CD14-positive monocyte (primary cell): ENCODE measurements at regions not wholly inside any gene's neighbourhood (a gene's known extent, or its start where the extent isn't known, plus 50 kb on each side); places are given as distances from the start of the nearest gene placed in this dataset.

Experiments
- DNase-seq, 3 donors: peaks; one replicate each; pipeline ENCODE4 v3.0.0-alpha.2; 2011 to 2022
- H2AFZ ChIP-seq: 2 replicates; pipeline ENCODE4 v1.6.0; 2012; ENCODE audit warnings: mild to moderate bottlenecking, low read depth, low read length, inconsistent platforms; ENCODE audit not compliant: insufficient read depth, poor library complexity, severe bottlenecking
- H3K27ac ChIP-seq, 2 donors: 1 replicate in 1 of 2; 2 replicates in 1 of 2; pipeline ENCODE4 v1.5.1; 2012 to 2013; ENCODE audit warnings: low read length in 2 of 2, control low read depth in 1 of 2, inconsistent platforms in 1 of 2, low read depth in 1 of 2, mild to moderate bottlenecking in 1 of 2
- H3K27me3 ChIP-seq, 2 donors: one replicate each; pipeline versions ENCODE4 v1.6.0 to v1.6.1; 2011 to 2013; ENCODE audit warnings: low read length in 2 of 2; ENCODE audit not compliant: control insufficient read depth in 2 of 2, insufficient read depth in 2 of 2
- H3K36me3 ChIP-seq, 2 donors: replicated peaks in 1 of 2; 1 replicate in 1 of 2; 2 replicates in 1 of 2; pipeline versions ENCODE4 v1.5.1 to v1.6.1; 2012 to 2013; ENCODE audit warnings: low read length in 2 of 2, control low read depth in 1 of 2, inconsistent platforms in 1 of 2, mild to moderate bottlenecking in 1 of 2; ENCODE audit not compliant: insufficient read depth in 2 of 2, control insufficient read depth in 1 of 2
- H3K4me1 ChIP-seq, 2 donors: 1 replicate in 1 of 2; 2 replicates in 1 of 2; pipeline versions ENCODE4 v1.5.1 to v1.6.1; 2012 to 2013; ENCODE audit warnings: low read length in 2 of 2, control low read depth in 1 of 2, inconsistent platforms in 1 of 2, mild to moderate bottlenecking in 1 of 2, moderate library complexity in 1 of 2; ENCODE audit not compliant: insufficient read depth in 2 of 2, control insufficient read depth in 1 of 2
- H3K4me2 ChIP-seq: replicated peaks from 2 replicates; pipeline ENCODE3; 2012; ENCODE audit warnings: low read length, moderate library complexity, mild to moderate bottlenecking; ENCODE audit not compliant: poor library complexity, severe bottlenecking; ENCODE audit errors: extremely low read depth
- H3K4me3 ChIP-seq, 3 experiments: fragments of 200-600 bp in 1 of 3; sonication (generic) in 1 of 3; replicated peaks in 1 of 3; 1 replicate in 2 of 3; 2 replicates in 1 of 3; pipeline ENCODE4 v1.5.1; 2011 to 2013; ENCODE audit warnings: low read length in 3 of 3, mild to moderate bottlenecking in 3 of 3, control low read depth in 2 of 3, low read depth in 2 of 3, inconsistent platforms in 1 of 3, moderate library complexity in 1 of 3
- H3K79me2 ChIP-seq: 2 replicates; pipeline ENCODE4 v1.6.0; 2012; ENCODE audit warnings: mild to moderate bottlenecking, control low read depth, inconsistent platforms, low read length, moderate library complexity; ENCODE audit not compliant: insufficient read depth
- H3K9ac ChIP-seq: 2 replicates; pipeline ENCODE4 v1.6.0; 2017; ENCODE audit warnings: low read length, mild to moderate bottlenecking; ENCODE audit not compliant: insufficient read depth, poor library complexity, severe bottlenecking
- H3K9me3 ChIP-seq, 2 donors: replicated peaks in 1 of 2; 1 replicate in 1 of 2; 2 replicates in 1 of 2; pipeline versions ENCODE4 v1.5.1 to v1.6.1; 2012 to 2013; ENCODE audit warnings: low read length in 2 of 2, control low read depth in 1 of 2; ENCODE audit not compliant: control insufficient read depth in 1 of 2, insufficient read depth in 1 of 2
- H4K20me1 ChIP-seq: 2 replicates; pipeline ENCODE4 v1.6.0; 2012; ENCODE audit warnings: mild to moderate bottlenecking, low read length, control low read depth, moderate library complexity; ENCODE audit not compliant: insufficient read depth
- H3K27ac Mint-ChIP-seq, 7 donors: one replicate each; pipeline ENCODE4 v1.8.0; 2020; ENCODE audit warnings: mild to moderate bottlenecking in 7 of 7, mixed read lengths in 7 of 7, moderate library complexity in 6 of 7, inconsistent platforms in 2 of 7
- H3K27me3 Mint-ChIP-seq, 3 donors: one replicate each; pipeline ENCODE4 v1.8.0; 2021 to 2022; ENCODE audit warnings: low read depth in 3 of 3, mild to moderate bottlenecking in 3 of 3, mixed read lengths in 3 of 3, moderate library complexity in 3 of 3, inconsistent platforms in 1 of 3
- H3K36me3 Mint-ChIP-seq, 2 donors: one replicate each; pipeline ENCODE4 v1.8.0; 2020; ENCODE audit warnings: mixed read lengths in 2 of 2, inconsistent platforms in 1 of 2, mild to moderate bottlenecking in 1 of 2
- H3K4me1 Mint-ChIP-seq: one replicate; pipeline ENCODE4 v1.8.0; 2020; ENCODE audit warnings: mild to moderate bottlenecking, mixed read lengths
- H3K4me3 Mint-ChIP-seq, 2 donors: one replicate each; pipeline ENCODE4 v1.8.0; 2020; ENCODE audit warnings: mild to moderate bottlenecking in 2 of 2, mixed read lengths in 2 of 2, moderate library complexity in 1 of 2
- H3K9me3 Mint-ChIP-seq, 7 donors: one replicate each; pipeline ENCODE4 v1.8.0; 2020 to 2022; ENCODE audit warnings: mixed read lengths in 7 of 7, mild to moderate bottlenecking in 6 of 7, moderate library complexity in 6 of 7, inconsistent platforms in 2 of 7
- CTCF ChIP-seq: fragments of 200-600 bp; IDR thresholded peaks from one replicate; pipeline ENCODE4 v1.8.0; 2022; ENCODE audit warnings: antibody characterized with exemption, mild to moderate bottlenecking
- WGBS: methylation state at CpG from one replicate; pipeline ENCODE4 v1.1.5; 2013; ENCODE audit warnings: missing lambda C conversion rate; ENCODE audit not compliant: insufficient coverage; 5-methylcytosine and 5-hydroxymethylcytosine counted together
- intact Hi-C, 2 donors: fragments of 100-400 bp; cut with micrococcal nuclease; formaldehyde crosslinking; loops; one replicate each; pipeline versions ENCODE4 v1.15.0 to v1.15.1; 2023

- no peaks in the 10 kb centered on the region for H4K20me1 ChIP-seq
- no peak overlapping the region for H3K9ac ChIP-seq
- no peaks in the 10 kb centered on the region for H3K4me1 ChIP-seq
- H3K9me3 ChIP-seq, result no peaks in the 10 kb centered on the region
- H3K36me3 Mint-ChIP-seq, result no peaks in the 10 kb centered on the region
- intact Hi-C loops, result no loop called here
- no peaks in the 10 kb centered on the region for H3K36me3 ChIP-seq
- H3K79me2 ChIP-seq, result no peaks in the 10 kb centered on the region
- H3K27ac ChIP-seq, result no peak overlapping the region
- no peak for TF ChIP-seq CTCF
- no peak overlapping the region for H3K4me2 ChIP-seq
- H3K27me3 ChIP-seq, result no peaks in the 10 kb centered on the region
- no peak overlapping the region for H3K27ac Mint-ChIP-seq
- no peak overlapping the region for H3K4me3 Mint-ChIP-seq
- 88% methylated on average over 1 of the region's 5 CpGs for WGBS
- no peaks in the 10 kb centered on the region for H3K9me3 Mint-ChIP-seq
- no peaks in the 10 kb centered on the region for H3K4me1 Mint-ChIP-seq
- no peak overlapping the region for H3K4me3 ChIP-seq
- peaks cover 0 to 2% (median 2%) of the 10 kb centered on the region in 3 donors for H3K27me3 Mint-ChIP-seq
- no peak overlapping the region for H2AFZ ChIP-seq
- no peak for DNase-seq
These were observed 178.6 kb downstream of the MYCN start for GRCh38 chr2:16118611-16119590.

DNA sequence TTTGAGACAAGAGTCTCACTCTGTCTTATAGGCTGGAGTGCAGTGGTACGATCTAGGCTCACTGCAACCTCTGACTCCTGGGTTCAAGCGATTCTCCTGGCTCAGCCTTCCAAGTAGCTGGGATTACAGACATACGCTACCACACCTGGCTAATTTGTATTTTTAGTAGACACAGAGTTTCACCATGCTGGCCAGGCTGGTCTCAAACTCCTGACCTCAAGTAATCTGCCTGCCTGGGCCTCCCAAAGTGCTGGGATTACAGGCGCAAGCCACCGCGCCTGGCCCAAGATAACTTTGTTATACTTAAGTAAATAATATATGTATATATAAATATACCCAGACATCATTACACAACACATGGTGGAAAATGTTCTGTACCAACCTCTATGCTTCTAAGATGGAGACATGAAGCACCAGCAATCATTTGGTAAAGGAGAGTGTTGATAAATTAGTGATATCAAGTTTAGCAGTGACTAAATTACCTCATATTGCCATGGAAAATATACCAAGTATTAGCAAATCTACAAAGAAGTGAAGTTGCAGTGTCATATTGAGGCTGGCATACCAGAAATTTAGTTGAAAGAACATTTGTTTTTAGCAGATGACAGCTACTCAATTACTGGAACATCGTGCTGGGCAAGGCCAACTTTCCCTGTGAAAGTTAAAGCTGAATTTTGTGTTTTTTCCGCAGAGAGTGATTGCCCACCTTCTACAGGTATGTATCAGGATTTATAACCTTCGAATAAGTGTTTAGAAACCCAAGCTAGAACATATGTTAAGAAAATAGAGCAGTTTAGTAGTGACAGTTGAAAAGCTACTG, 177.7 kb downstream of the MYCN start:
- H3K36me3 ChIP-seq, result no peaks in the 10 kb centered on the region
- Mint-ChIP-seq H3K27ac (no peak overlapping the region), H3K4me3 (no peak overlapping the region), H3K27me3 (peaks cover 0 to 2% (median 2%) of the 10 kb centered on the region in 3 donors), H3K4me1 (no peaks in the 10 kb centered on the region), H3K36me3 (no peaks in the 10 kb centered on the region), H3K9me3 (no peaks in the 10 kb centered on the region)
- no peak for TF ChIP-seq CTCF
- intact Hi-C loops, result no loop called here
- H3K4me1 ChIP-seq, result no peaks in the 10 kb centered on the region
- no peak overlapping the region for H3K9ac ChIP-seq
- no peaks in the 10 kb centered on the region for H3K79me2 ChIP-seq
- H3K4me3 ChIP-seq, result no peak overlapping the region
- WGBS, result 94% methylated on average over 2 of the region's 9 CpGs
- no peak for DNase-seq
- H4K20me1 ChIP-seq, result no peaks in the 10 kb centered on the region
- no peaks in the 10 kb centered on the region for H3K9me3 ChIP-seq
- no peak overlapping the region for H3K4me2 ChIP-seq
- no peak overlapping the region for H3K27ac ChIP-seq
- no peak overlapping the region for H2AFZ ChIP-seq
- no peaks in the 10 kb centered on the region for H3K27me3 ChIP-seq
